ENCODE measurements at regions not wholly inside any gene's neighbourhood (a gene's known extent, or its start where the extent isn't known, plus 50 kb on each side); places are given as distances from the start of the nearest gene placed in this dataset.

- Histone ChIP-seq H3F3A (ENCODE audit: insufficient read depth, low read length, poor library complexity, severe bottlenecking) (no peaks in the 10 kb centered on the region), H3K4me3 (ENCODE audit: low read length) (no peak overlapping the region), H3K4me2 (ENCODE audit: low read length) (no peak overlapping the region), H3K36me3 (ENCODE audit: insufficient read depth, low read length) (no peaks in the 10 kb centered on the region), H4K20me1 (ENCODE audit: insufficient read depth) (no peaks in the 10 kb centered on the region), H3K27ac (ENCODE audit: low read length) (no peak overlapping the region), H3K9ac (ENCODE audit: low read length) (no peak overlapping the region), H2AFZ (ENCODE audit: low read depth, low read length) (no peak overlapping the region), H3K79me2 (replicated peaks; ENCODE audit: insufficient read depth, low read length) (no peaks in the 10 kb centered on the region), H3K27me3 (ENCODE audit: insufficient read depth, low read depth, low read length) (no peaks in the 10 kb centered on the region), H3K9me3 (ENCODE audit: low read length) (no peaks in the 10 kb centered on the region), H3K9me2 (ENCODE audit: insufficient read depth, low read length) (no peaks in the 10 kb centered on the region)
- no peak for TF ChIP-seq MXI1 (conservative IDR thresholded peaks at IDR 0.05; ENCODE audit: poor library complexity, severe bottlenecking)
- TF ChIP-seq EZH2 (IDR thresholded peaks at IDR 0.05; ENCODE audit: borderline replicate concordance, insufficient read depth, low read length, poor library complexity, severe bottlenecking): no peak
- TF ChIP-seq EP300 (conservative IDR thresholded peaks at IDR 0.05; ENCODE audit: poor library complexity, severe bottlenecking): no peak
- TF ChIP-seq POLR2AphosphoS5 (IDR thresholded peaks at IDR 0.05): no peak
- no peak for TF ChIP-seq CTCF (IDR thresholded peaks at IDR 0.05; ENCODE audit: poor library complexity, severe bottlenecking)
- no peak for TF ChIP-seq REST (IDR thresholded peaks at IDR 0.05; ENCODE audit: borderline replicate concordance)
- TF ChIP-seq SMC3 (conservative IDR thresholded peaks at IDR 0.05; ENCODE audit: poor library complexity): no peak
- TF ChIP-seq RAD21 (conservative IDR thresholded peaks at IDR 0.05): no peak
- no peak for TF ChIP-seq TAF1 (IDR thresholded peaks at IDR 0.05; ENCODE audit: low read depth)
Observed at GRCh38 chr16:64453646-64454045, 668.2 kb downstream of the CDH11 start.

- no peak overlapping the region for H2AFZ ChIP-seq (ENCODE audit: low read depth, low read length)
- H3K36me3 ChIP-seq (ENCODE audit: insufficient read depth, low read length): no peaks in the 10 kb centered on the region
- no peaks in the 10 kb centered on the region for H3K9me2 ChIP-seq (ENCODE audit: insufficient read depth, low read length)
- TF ChIP-seq SMC3 (conservative IDR thresholded peaks at IDR 0.05; ENCODE audit: poor library complexity) (no peak), REST (IDR thresholded peaks at IDR 0.05; ENCODE audit: borderline replicate concordance) (no peak), EP300 (conservative IDR thresholded peaks at IDR 0.05; ENCODE audit: poor library complexity, severe bottlenecking) (no peak), EZH2 (IDR thresholded peaks at IDR 0.05; ENCODE audit: borderline replicate concordance, insufficient read depth, low read length, poor library complexity, severe bottlenecking) (no peak), CTCF (IDR thresholded peaks at IDR 0.05; ENCODE audit: poor library complexity, severe bottlenecking) (no peak), POLR2AphosphoS5 (IDR thresholded peaks at IDR 0.05) (no peak), MXI1 (conservative IDR thresholded peaks at IDR 0.05; ENCODE audit: poor library complexity, severe bottlenecking) (no peak), TAF1 (IDR thresholded peaks at IDR 0.05; ENCODE audit: low read depth) (no peak), RAD21 (conservative IDR thresholded peaks at IDR 0.05) (no peak)
- no peaks in the 10 kb centered on the region for H3K9me3 ChIP-seq (ENCODE audit: low read length)
- H3F3A ChIP-seq (ENCODE audit: insufficient read depth, low read length, poor library complexity, severe bottlenecking): no peaks in the 10 kb centered on the region
- no peaks in the 10 kb centered on the region for H4K20me1 ChIP-seq (ENCODE audit: insufficient read depth)
- H3K79me2 ChIP-seq (replicated peaks; ENCODE audit: insufficient read depth, low read length): no peaks in the 10 kb centered on the region
- H3K9ac ChIP-seq (ENCODE audit: low read length): no peak overlapping the region
- no peak overlapping the region for H3K27ac ChIP-seq (ENCODE audit: low read length)
- no peaks in the 10 kb centered on the region for H3K27me3 ChIP-seq (ENCODE audit: insufficient read depth, low read depth, low read length)
- H3K4me2 ChIP-seq (ENCODE audit: low read length): no peak overlapping the region
- H3K4me3 ChIP-seq (ENCODE audit: low read length): no peak overlapping the region
Observed at GRCh38 chr16:64452446-64452845, 669.4 kb downstream of the CDH11 start.
